Urothelium cell line (cell line): ENCODE measurements at regions not wholly inside any gene's neighbourhood (a gene's known extent, or its start where the extent isn't known, plus 50 kb on each side); places are given as distances from the start of the nearest gene placed in this dataset.
"Not testable (repeated sequence)": the region's sequence is repeated elsewhere in the genome, so short reads cannot be mapped to it uniquely, and the experiment has no call there.

Source experiments
- DNase-seq: peaks from one replicate; pipeline ENCODE4 v3.0.0; 2011; ENCODE audit warnings: low spot score, mixed read lengths
- FAIRE-seq: peaks from 2 replicates; lab custom pipeline; 2011; peaks lifted over from hg19 to GRCh38; lab: Jason Lieb, UNC

DNA sequence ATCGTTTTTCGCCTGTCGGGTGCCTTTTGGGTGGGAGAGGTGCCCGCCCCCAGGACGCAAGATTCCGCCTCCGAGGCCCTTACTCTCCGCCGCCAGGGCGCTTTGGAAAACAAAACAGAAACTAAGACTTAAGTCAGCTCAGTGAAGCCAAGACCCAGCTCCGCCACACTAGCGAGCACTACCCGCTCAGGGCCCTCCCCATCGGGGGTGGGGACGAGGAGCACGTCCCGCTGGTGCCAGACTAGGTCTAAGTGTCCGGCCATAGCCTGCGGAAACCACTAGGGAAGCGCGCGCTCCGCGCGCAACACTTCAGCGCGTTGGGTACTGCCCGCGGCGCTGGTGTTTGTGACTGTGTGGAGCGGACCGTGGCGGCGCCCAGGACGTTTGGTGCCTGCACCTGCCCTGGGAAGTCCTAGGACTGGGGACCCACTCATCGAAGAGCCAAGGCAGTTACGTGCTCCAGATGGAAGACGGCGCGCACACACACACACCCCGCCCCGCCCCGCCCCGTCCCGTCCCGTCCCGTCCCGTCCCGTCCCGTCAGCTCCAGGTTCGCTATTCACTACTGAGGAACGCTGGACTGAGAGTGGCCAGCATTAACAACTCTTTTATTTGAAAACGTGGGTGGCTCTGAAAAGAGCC is 57.6 kb upstream of the BOLA1 start:
- not testable (repeated sequence) for FAIRE-seq, DNase-seq

DNA sequence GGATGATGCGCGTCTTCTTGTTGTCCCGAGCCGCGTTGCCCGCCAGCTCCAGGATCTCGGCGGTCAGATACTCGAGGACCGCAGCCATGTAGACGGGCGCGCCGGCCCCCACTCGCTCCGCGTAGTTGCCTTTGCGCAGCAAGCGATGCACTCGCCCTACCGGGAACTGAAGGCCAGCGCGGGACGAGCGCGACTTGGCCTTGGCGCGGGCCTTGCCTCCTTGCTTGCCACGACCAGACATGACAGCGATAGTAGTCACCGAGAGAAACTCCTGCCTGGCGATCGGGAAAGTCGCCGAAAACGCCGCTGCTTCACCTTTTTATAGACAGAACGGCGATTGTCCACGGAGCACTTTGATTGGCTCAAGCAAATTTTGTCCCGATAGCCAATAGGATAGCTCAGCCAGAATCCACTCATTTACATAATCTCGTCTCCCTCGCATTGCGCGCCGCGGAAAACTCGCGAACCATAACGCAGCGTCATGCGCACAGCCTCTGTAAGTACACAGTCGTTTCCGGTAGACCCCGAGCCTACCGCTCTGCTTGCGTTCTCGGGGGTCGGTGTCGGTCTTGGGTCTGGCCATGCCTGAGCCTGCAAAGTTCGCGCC is 56.8 kb upstream of the BOLA1 start:
- DNase-seq, FAIRE-seq: not testable (repeated sequence)

DNA sequence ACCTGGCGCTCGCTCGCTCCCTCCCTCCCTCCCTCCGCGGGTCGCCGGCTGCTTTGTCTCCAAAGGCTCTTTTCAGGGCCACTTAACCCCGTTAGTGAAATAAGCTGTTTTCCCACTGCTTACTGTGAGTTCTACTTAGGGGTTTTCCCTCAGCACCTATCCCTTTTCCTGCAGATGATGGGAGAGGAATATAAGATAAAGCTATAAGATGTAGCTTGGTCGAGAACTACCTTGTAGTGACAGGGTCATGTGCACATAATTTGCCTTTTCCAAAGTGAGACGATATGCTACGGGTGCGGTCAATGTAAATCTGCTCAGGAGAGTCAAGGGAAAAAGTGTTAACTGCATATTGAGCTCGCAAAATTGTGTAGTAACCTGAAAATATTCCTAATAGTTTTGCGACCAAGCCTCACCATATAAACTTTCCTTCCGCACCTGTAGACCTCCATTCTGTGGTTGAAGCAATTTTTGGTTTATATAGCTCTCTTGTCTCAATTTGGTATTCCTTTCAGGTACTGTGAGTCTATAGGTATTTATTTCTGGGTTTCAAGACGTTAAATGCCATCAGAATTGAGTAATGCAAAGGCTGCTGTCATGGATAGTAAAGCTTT is 55.8 kb upstream of the BOLA1 start:
- FAIRE-seq (no peak), DNase-seq (no peak)

DNA sequence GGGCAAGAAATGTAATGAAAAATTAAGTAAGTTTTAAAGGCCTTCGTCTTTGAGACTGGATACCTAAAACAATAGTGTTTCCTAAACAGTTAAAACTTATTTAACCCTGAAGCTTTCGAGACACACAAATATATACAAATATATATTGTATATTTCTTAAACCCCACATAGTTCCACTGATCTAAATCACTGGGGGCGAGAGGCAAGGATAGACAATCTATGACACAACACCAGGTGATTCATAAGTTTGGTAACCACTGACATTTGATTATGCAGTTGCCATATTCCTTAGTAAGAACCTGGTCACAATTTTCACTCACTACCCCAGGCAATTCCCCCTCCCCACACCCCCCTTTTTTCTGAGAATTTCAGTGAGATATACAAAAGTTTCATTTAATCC is 55.3 kb upstream of the BOLA1 start:
- DNase-seq, result peak; percentile 30
- no peak for FAIRE-seq

DNA sequence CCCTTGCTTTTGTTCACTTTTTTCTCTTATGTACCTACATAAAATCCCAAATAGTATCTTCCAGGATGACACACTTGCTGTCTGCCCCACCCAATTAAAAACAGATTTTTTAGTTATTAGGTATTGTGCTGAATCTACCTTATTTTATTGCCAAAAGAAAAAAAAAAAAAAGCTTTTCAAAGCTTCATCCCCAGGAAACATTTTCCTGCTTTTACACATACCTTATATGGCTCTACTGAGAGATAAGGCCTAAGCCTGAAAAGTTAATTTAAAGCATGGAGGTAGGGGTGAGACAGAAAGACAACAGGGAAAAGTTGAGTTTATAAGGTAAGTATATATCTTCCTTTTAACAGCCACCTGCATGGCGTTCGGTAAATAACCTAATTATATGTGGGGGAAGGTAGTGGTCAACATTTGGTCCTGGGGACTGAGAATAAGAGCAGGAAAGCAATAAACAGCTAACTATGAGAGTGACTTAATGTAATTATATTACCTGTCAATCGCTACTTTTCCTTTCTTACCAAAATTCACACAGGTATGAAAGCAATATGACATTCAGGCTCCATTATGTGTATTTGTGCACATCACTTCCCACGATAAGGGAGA is 54.6 kb upstream of the BOLA1 start:
- FAIRE-seq, result no peak
- DNase-seq, result no peak

DNA sequence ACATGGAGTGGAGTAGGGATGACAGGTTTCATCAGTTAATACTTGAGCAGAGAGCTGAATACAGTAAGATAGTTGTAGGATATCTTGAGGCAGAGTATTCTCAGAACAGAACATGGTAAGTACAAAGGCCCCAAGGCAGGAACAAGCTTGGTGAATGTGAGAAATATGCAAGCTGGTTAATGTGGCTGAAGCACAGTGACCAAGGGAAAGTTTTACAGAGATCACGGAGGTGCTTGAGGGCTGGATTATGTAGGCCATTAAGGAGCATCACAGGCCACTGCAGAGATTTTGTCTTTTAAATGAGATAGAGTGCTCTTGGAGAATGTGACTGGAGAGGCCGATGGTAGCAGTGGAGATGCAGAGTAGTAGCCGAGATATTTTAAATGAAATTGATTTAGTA is 54.0 kb upstream of the BOLA1 start:
- no peak for FAIRE-seq
- DNase-seq, result no peak

DNA sequence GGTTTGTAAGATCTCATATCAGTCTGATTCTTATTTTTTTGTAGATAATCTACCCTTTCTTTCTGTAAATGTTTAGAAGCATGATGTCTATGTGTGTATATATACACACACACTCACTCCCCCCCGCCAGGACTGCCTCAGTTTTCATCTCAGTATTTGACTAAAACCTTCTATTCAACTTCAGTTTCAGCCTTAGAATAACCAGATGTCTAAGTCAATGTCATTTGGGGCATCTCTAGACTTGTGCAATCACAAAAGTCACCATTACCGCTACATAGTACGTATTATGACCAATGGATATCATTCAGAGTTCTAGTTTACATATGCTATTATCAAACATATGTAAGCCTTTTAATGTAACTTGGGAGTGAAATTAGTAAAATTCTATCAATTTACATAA is 53.3 kb upstream of the BOLA1 start:
- FAIRE-seq (no peak), DNase-seq (no peak)

DNA sequence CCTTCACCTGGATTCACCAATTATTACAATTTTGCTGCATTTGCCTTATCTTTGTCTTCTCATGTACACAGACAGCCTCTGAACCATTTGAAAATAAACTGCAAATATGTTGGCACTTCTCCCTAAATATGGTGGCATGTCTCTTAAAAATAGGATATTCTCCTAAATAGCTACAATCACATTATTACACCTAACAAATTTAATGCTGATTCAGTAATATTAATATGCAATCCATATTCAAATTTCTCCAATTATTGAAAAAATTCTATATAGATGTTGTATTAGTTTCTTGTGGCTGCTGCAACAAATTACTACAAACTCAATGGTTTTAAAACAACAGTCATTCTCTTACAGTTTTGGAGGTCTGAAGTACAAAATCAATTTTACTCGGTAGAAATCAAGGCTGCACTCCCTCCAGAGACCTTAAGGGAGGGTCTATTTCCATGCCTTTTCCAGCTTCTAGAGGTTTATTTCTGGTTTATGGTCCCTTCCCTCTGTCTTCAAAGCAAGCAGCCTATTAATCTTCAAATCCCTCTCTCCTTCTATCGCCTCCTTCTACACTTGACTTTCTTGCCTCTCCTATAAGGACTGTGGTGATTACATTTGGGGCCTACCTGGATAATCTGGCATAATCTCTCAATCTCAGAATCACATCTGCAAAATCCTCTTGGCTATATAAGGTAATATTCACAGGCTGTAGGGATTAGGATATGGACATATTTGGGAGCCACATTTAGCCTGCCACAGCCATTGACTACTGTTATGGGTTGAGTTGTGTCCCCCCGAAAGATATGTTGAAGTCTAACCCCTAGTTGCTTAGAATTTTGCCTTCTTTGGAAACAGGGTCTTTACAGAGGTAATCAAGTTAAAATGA is 52.5 kb upstream of the BOLA1 start:
- no peak for DNase-seq
- FAIRE-seq, result no peak

DNA sequence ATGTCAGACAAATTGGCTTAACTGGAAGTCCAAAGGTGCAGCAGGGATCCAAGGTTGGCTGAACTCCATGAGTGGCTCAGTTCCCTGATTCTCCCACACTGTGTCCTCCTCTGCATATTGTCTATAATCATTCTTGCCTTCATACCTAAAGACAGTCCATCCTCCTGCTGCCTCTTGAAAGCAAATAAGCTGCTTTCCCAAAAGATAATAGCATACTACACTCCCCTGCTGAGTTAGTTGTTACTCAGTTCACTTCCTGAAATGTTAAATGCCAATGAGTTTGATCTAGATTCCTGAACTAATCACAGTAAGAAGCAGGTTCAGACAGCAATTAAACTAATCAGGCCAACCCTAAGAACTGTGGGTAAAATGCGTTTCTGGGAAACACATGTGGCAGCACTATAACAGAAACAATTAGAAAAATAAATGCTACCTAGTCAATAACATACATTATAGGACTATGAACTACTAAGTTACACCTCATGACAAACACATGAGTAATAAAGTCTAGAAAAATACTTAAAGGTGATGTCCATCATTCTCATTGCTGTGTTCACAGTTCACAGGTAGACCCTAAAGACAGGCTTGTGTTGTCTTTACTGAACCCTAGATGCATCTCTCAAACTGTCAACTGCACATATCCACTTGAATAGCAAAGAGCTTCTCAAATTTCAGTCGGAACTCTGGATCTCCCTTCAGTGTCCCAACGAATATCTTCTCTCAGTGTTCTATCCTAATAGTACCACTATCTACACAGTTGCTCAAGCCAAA is 50.8 kb upstream of the BOLA1 start:
- DNase-seq (no peak), FAIRE-seq (no peak)

DNA sequence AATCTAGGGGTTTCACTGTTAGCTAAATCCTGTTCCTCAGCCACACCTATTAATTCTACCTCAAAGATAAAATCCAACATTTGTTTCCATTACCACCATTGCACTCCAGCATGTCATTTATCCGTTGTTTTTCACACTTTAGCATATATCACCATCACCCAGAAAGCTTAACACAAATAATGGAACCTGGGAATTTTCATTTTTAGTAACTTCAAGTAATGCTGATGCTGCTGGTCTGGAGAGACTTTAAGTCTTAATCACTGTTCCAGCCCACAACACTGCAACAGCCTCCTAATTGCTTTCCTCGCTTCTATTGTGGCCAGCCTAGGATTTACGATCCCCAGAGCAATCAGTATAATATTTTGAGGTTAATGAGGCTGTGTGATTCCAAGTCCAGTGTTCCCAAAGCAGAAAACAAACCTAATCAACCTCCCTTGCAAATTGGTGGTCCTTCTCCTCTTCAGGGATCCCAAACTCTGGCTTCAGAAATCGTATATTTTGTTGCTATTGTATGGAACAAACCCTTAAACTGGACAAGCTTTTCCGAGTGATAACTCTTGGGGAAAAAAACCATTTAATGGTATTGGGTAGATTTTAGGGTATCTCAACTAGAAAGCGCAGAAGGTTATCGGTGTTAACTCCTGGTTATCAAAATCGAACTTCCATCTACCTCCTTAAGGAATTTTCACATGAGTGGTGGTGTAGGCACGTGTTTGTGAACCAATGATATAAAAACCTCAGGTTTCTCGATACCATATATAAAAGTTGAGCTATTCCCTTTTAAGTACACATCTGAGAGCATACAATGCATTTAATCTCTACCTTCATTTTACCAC is 50.0 kb upstream of the BOLA1 start:
- DNase-seq (no peak), FAIRE-seq (no peak)
